Spleen (tissue), 7 donors: ENCODE measurements at regions not wholly inside any gene's neighbourhood (a gene's known extent, or its start where the extent isn't known, plus 50 kb on each side); places are given as distances from the start of the nearest gene placed in this dataset.

Source experiments
- CTCF ChIP-seq, 11 experiments: fragments of 200-600 bp in 7 of 11; fragments of 450-650 bp in 4 of 11; sonication (generic) in 4 of 11; IDR thresholded peaks in 8 of 11; conservative IDR thresholded peaks in 3 of 11; 1 replicate in 7 of 11; 2 replicates in 4 of 11; pipeline versions ENCODE4 v1.4.0 to v1.8.0; 2016 to 2021; ENCODE audit warnings: antibody characterized with exemption in 11 of 11, inconsistent platforms in 4 of 11, mild to moderate bottlenecking in 1 of 11
- POLR2A ChIP-seq, 3 donors: fragments of 450-650 bp; IDR thresholded peaks; one replicate each; pipeline ENCODE4 v1.5.1; 2017; ENCODE audit warnings: antibody characterized with exemption in 3 of 3, mild to moderate bottlenecking in 1 of 3
- POLR2AphosphoS5 ChIP-seq, 3 donors: sonication (generic); formaldehyde crosslinking; IDR thresholded peaks; one replicate each; pipeline ENCODE4 v1.5.1; 2017; ENCODE audit warnings: antibody characterized with exemption in 3 of 3
- donor health status: DM: no; HTN: no; CAD: no; lungs with moderate emphysema.
- donor health status: DM: no; HTN: no; CAD: no.
- donor health status: DM: no; HTN: no; CAD: no.

- no peak for TF ChIP-seq CTCF (IDR thresholded peaks at IDR 0.05 in 8 of 11, conservative IDR thresholded peaks at IDR 0.05 in 3 of 11)
- no peak for TF ChIP-seq POLR2AphosphoS5 (IDR thresholded peaks at IDR 0.05)
- TF ChIP-seq POLR2A (IDR thresholded peaks at IDR 0.05) = no peak
These were observed 1575.5 kb upstream of the SPRY2 start for GRCh38 chr13:81916461-81916860.
